Suprapubic skin (tissue), 3 donors: ENCODE measurements at regions not wholly inside any gene's neighbourhood (a gene's known extent, or its start where the extent isn't known, plus 50 kb on each side); places are given as distances from the start of the nearest gene placed in this dataset.

Experiments
- POLR2A ChIP-seq, 2 donors: fragments of 450-650 bp; IDR thresholded peaks; one replicate each; pipeline ENCODE4 v1.6.1; 2017; ENCODE audit warnings: antibody characterized with exemption in 2 of 2, mild to moderate bottlenecking in 2 of 2, moderate library complexity in 2 of 2
- TF ChIP-seq, protein P1 (sequence below), 2 donors: fragments of 200-600 bp in 1 of 2; fragments of 450-650 bp in 1 of 2; sonication (generic) in 1 of 2; IDR thresholded peaks; one replicate each; pipeline ENCODE4 v1.5.1; 2016 to 2019; ENCODE audit warnings: antibody characterized with exemption in 2 of 2, mild to moderate bottlenecking in 1 of 2, moderate library complexity in 1 of 2

DNA sequence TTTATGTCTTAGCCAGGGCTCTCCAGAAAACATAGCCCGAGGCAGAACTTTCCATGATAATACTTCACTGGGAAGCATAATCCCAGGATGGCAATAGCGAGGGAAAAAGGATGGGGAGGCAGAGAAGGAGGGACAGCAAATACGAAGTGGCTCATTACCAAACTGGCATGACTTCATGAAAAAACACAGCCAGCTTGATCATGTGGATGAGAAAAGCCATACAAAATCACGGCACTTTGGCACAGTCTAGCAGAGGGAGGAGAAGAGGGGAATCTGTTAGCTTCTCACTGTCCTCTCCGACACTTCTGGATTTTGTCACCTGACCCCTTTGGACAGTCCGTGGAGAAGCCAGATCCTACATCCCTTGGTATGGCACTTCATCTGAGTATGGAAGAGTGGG lies 212.5 kb upstream of the GRIK2 start:
- TF ChIP-seq, protein P1, sequence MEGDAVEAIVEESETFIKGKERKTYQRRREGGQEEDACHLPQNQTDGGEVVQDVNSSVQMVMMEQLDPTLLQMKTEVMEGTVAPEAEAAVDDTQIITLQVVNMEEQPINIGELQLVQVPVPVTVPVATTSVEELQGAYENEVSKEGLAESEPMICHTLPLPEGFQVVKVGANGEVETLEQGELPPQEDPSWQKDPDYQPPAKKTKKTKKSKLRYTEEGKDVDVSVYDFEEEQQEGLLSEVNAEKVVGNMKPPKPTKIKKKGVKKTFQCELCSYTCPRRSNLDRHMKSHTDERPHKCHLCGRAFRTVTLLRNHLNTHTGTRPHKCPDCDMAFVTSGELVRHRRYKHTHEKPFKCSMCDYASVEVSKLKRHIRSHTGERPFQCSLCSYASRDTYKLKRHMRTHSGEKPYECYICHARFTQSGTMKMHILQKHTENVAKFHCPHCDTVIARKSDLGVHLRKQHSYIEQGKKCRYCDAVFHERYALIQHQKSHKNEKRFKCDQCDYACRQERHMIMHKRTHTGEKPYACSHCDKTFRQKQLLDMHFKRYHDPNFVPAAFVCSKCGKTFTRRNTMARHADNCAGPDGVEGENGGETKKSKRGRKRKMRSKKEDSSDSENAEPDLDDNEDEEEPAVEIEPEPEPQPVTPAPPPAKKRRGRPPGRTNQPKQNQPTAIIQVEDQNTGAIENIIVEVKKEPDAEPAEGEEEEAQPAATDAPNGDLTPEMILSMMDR (IDR thresholded peaks at IDR 0.05), result no peak
- no peak for TF ChIP-seq POLR2A (IDR thresholded peaks at IDR 0.05)
